ENCODE measurements at regions not wholly inside any gene's neighbourhood (a gene's known extent, or its start where the extent isn't known, plus 50 kb on each side); places are given as distances from the start of the nearest gene placed in this dataset.

DNA sequence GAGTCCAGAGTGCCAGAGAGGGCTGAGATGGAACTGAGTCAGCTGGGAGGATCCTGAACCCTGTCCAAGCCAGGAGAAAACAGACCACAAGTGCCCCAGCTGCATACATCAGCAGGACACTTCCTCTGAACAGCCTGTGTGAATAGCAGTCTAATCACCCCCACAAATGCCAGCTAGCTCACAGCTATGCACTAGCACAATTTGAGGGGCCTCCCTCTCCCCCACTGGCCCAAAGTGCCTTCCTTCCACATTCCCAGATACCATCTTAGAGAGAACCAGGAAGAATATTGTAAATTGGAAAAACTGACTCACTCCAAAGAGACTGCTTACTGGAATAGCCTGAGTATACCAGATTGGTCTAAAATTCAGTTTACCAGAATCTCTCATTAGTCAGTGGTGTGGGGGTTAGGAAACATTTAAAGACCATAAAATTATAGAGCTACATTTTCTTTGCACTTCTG lies 292.6 kb upstream of the KLF3 start:
- Histone ChIP-seq H3K4me1 (peaks cover 0 to 52% (median 2%) of the 10 kb centered on the region in 10 experiments; a peak in 11 of 20 replicates), H4K20me1 (no peaks in the 10 kb centered on the region), H3K4me2 (peak overlapping the region in 2 of 11 experiments; percentile 54 to 66; a peak in 5 of 22 replicates), H3K9ac (no peak overlapping the region), H3K27me3 (no peaks in the 10 kb centered on the region), H3K36me3 (no peaks in the 10 kb centered on the region), H3K9me3 (replicated peaks in 1 of 11) (peaks cover 0 to 6% (median 0%) of the 10 kb centered on the region in 11 experiments; a peak in 2 of 22 replicates), H3K4me3 (no peak overlapping the region), H3K27ac (no peak overlapping the region)
- TF ChIP-seq Cebpa-rat (IDR thresholded peaks at IDR 0.05) = no peak

DNA sequence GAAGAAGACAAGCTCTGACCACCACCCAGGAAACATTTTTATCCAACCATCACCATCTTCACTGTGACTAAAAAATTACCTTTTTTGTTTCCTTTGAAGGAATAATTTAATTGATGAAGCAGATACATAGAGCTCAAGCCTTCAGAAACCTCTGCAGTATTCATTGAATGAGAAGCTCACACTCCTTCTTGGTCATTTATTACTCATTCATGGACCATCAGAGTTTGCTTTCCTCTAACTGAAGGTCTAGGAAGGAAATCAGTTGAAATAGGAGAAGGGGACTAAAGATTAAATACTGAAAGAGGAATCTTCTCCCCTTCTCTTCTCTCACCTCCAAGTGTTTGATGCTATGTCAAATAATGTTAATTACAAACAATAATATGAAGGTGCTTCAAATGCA lies 290.6 kb upstream of the KLF3 start:
- 0 out of 22 replicates have a peak overlapping the region, but pooled peaks of 1 of the 11 experiments have one; percentile 16 for H3K4me2 ChIP-seq
- H3K9ac ChIP-seq = no peak overlapping the region
- H4K20me1 ChIP-seq = no peaks in the 10 kb centered on the region
- H3K27me3 ChIP-seq = no peaks in the 10 kb centered on the region
- no peak overlapping the region for H3K27ac ChIP-seq
- peaks cover 0 to 34% (median 2%) of the 10 kb centered on the region in 10 experiments; a peak in 11 of 20 replicates for H3K4me1 ChIP-seq
- no peaks in the 10 kb centered on the region for H3K36me3 ChIP-seq
- TF ChIP-seq Cebpa-rat (IDR thresholded peaks at IDR 0.05) = no peak
- peaks cover 0 to 7% (median 0%) of the 10 kb centered on the region in 11 experiments; a peak in 3 of 22 replicates for H3K9me3 ChIP-seq (replicated peaks in 1 of 11)
- no peak overlapping the region for H3K4me3 ChIP-seq

DNA sequence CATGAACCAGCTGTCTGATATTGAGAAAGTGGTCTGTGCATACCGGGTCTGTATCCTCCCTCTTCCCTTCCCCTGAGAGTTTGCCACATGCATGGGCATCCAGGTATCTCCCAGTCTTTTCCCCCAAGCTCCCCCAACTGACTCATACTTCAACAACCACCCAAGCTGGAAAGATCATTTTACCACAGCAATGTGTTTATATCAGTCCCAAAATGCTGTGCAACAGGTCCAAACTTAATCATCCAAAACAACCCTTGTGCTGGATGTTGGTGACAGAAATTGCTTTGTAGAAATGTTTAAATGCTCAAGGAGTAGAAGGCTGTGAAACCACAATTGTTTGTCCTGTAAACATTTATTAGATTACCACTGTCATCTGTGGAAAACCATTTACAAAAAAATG lies 286.8 kb upstream of the KLF3 start:
- Histone ChIP-seq H3K4me2 (no peak overlapping the region), H4K20me1 (no peaks in the 10 kb centered on the region), H3K27me3 (no peaks in the 10 kb centered on the region), H3K4me1 (peaks cover 0 to 13% (median 2%) of the 10 kb centered on the region in 10 experiments; a peak in 11 of 20 replicates), H3K36me3 (no peaks in the 10 kb centered on the region), H3K9ac (no peak overlapping the region), H3K4me3 (no peak overlapping the region), H3K9me3 (replicated peaks in 1 of 11) (peaks cover 0 to 14% (median 0%) of the 10 kb centered on the region in 11 experiments; a peak in 4 of 22 replicates), H3K27ac (no peak overlapping the region)
- TF ChIP-seq Cebpa-rat (IDR thresholded peaks at IDR 0.05) = no peak

DNA sequence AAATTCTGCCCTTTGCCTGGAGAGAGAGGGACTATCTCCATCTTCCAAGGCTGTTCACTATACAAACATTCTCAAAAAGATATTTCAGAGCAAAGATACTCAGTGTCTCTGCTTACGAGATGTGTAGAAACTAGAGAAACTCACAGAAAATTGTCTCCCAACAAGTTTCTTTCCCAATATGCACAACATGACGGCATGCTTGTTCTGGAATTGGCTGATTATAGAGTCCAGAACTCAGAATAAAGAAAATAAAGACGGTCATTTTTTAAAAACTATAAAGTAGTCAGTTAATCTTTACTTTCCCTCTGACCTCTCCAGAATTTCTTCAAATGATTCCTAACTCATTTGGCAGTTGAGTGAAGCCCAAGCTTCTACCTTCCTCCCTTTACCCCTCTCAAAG lies 285.5 kb upstream of the KLF3 start:
- peaks cover 0 to 11% (median 0%) of the 10 kb centered on the region in 11 experiments; a peak in 3 of 22 replicates for H3K9me3 ChIP-seq (replicated peaks in 1 of 11)
- H3K27me3 ChIP-seq = no peaks in the 10 kb centered on the region
- no peak overlapping the region for H3K4me2 ChIP-seq
- H3K36me3 ChIP-seq = no peaks in the 10 kb centered on the region
- no peaks in the 10 kb centered on the region for H4K20me1 ChIP-seq
- no peak for TF ChIP-seq Cebpa-rat (IDR thresholded peaks at IDR 0.05)
- H3K9ac ChIP-seq = no peak overlapping the region
- H3K27ac ChIP-seq = no peak overlapping the region
- H3K4me1 ChIP-seq = peaks cover 0 to 2% (median 0%) of the 10 kb centered on the region in 10 experiments; a peak in 4 of 20 replicates
- H3K4me3 ChIP-seq = no peak overlapping the region

DNA sequence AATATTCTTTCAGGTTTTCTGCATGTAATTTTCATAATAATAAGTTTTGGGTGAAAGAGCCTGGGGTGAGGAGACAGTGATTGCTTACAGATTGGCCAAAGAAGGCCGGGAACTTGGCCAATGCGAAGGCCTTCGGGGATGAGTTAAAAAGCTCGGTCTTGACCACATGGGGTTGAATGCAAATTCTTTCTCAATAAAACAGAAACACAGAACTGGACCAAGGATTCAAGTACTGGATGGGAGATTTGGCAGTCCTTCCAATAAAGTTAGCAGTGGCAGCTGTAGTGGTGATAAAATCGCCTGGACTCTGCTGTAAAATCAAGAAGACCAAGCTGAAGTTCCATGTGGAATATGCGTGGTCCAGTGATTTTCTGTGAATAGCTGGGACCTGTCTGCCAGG lies 282.2 kb upstream of the KLF3 start:
- H3K9ac ChIP-seq = no peak overlapping the region
- no peak overlapping the region for H3K4me3 ChIP-seq
- no peaks in the 10 kb centered on the region for H3K36me3 ChIP-seq
- no peak overlapping the region for H3K27ac ChIP-seq
- no peak for TF ChIP-seq Cebpa-rat (IDR thresholded peaks at IDR 0.05)
- peaks cover 0 to 11% (median 0%) of the 10 kb centered on the region in 11 experiments; a peak in 3 of 22 replicates for H3K9me3 ChIP-seq (replicated peaks in 1 of 11)
- H3K27me3 ChIP-seq = no peaks in the 10 kb centered on the region
- H3K4me1 ChIP-seq = peaks cover 0 to 10% (median 9%) of the 10 kb centered on the region in 10 experiments; a peak in 14 of 20 replicates
- no peaks in the 10 kb centered on the region for H4K20me1 ChIP-seq
- H3K4me2 ChIP-seq = no peak overlapping the region

DNA sequence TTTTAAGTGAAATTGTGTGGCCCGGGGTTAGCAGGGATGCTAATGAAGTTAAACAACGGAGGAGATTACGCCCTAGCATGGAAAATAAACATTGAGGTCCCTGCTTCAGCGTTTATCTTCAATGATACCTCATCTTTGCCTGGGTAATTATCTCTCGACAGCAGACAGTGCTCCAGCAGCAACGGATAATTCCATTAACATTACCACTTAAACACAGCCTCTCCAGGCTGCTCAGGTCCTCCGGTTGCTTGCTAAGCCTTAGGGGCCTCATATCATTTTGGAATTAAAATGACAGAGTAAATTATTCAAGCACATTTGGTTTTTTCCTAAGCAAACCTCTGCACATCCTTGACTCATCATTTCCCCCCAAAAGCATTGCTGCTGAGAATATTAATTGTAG lies 281.5 kb upstream of the KLF3 start:
- Histone ChIP-seq H3K9me3 (replicated peaks in 1 of 11) (peaks cover 0 to 11% (median 2%) of the 10 kb centered on the region in 11 experiments; a peak in 4 of 22 replicates), H4K20me1 (no peaks in the 10 kb centered on the region), H3K27ac (no peak overlapping the region), H3K4me2 (no peak overlapping the region), H3K4me3 (no peak overlapping the region), H3K36me3 (no peaks in the 10 kb centered on the region), H3K4me1 (peaks cover 0 to 10% (median 9%) of the 10 kb centered on the region in 10 experiments; a peak in 14 of 20 replicates), H3K27me3 (no peaks in the 10 kb centered on the region), H3K9ac (no peak overlapping the region)
- no peak for TF ChIP-seq Cebpa-rat (IDR thresholded peaks at IDR 0.05)

DNA sequence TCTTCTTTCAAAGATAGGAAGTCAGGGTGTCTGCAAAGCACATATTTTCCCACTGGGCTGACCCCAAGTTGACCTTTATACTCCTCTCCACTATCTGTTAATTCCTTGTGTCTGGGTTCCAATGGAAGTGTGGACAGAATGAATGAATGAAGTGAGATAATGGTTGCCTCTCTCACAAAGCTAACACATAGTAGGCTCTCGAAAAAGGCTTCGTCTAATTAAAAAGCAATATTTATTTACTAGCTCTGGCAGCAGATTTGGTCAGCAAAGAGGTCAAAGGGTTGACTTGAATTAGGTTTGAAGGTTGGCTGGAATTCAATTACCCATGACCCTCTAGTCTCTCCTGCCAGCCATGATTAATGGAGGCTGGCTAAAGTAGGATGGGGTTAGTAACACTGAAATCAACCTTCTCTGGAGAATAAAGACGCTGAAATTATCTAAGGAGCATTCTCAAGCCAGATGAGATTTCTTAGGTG lies 280.3 kb upstream of the KLF3 start:
- Histone ChIP-seq H3K27ac (no peak overlapping the region), H3K36me3 (no peaks in the 10 kb centered on the region), H3K9ac (no peak overlapping the region), H3K27me3 (no peaks in the 10 kb centered on the region), H4K20me1 (no peaks in the 10 kb centered on the region), H3K4me2 (no peak overlapping the region), H3K9me3 (replicated peaks in 1 of 11) (peaks cover 4 to 18% (median 10%) of the 10 kb centered on the region in 11 experiments; a peak in 16 of 22 replicates), H3K4me3 (no peak overlapping the region), H3K4me1 (peaks cover 0 to 10% (median 9%) of the 10 kb centered on the region in 10 experiments; a peak in 14 of 20 replicates)
- TF ChIP-seq Cebpa-rat (IDR thresholded peaks at IDR 0.05) = no peak

DNA sequence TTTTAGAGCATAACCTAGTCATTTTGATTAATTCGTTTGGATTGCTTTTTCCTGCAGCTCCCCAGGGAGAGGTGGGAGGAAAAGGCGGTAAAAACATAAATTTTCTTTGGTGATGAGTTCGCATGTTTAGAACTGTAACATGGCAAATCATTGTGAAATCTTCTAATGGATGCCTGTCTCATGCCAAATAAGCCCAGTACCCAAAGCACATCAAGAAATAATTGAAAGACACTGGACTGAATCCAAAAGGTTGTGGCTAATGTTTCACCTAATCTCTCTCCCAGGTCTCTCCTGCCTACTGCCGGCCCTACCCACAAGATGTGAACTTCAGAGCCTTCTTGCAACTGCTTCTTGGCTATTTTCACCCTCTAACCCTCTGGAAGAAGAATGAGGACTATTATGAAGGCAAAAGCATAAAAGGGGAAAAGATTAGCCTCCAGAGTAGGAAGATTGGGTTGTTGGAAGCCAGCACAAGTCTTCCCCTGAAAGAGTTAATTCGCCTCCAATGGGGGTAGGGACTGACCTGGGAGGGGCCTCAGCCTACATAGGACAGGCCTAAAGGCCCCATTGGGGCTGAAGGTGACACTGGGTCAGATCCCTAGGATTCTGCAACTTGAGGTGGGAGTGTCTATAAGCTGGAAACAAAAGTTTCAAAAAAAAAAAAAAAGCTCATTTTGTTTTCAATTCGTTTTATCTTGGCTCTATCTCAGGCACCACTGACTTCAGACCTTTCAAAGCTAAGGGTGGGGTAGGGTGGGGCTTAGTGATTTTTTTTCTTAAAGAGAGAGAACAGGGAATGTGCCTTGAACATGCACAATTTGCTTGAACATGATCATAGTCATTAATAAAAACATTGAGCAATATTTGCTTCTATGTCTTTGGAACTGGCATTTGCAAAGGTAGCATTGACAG lies 278.6 kb upstream of the KLF3 start:
- peaks cover 0 to 10% (median 9%) of the 10 kb centered on the region in 10 experiments; a peak in 14 of 20 replicates for H3K4me1 ChIP-seq
- H3K4me2 ChIP-seq = peak overlapping the region in 9 of 11 experiments; percentile 24 to 73 (median 55); a peak in 17 of 22 replicates
- H3K27ac ChIP-seq = no peak overlapping the region
- H3K4me3 ChIP-seq = no peak overlapping the region
- H3K9me3 ChIP-seq (replicated peaks in 1 of 11) = peaks cover 20 to 29% (median 27%) of the 10 kb centered on the region in 11 experiments
- no peaks in the 10 kb centered on the region for H3K27me3 ChIP-seq
- no peaks in the 10 kb centered on the region for H3K36me3 ChIP-seq
- H4K20me1 ChIP-seq = no peaks in the 10 kb centered on the region
- H3K9ac ChIP-seq = no peak overlapping the region
- no peak for TF ChIP-seq Cebpa-rat (IDR thresholded peaks at IDR 0.05)

DNA sequence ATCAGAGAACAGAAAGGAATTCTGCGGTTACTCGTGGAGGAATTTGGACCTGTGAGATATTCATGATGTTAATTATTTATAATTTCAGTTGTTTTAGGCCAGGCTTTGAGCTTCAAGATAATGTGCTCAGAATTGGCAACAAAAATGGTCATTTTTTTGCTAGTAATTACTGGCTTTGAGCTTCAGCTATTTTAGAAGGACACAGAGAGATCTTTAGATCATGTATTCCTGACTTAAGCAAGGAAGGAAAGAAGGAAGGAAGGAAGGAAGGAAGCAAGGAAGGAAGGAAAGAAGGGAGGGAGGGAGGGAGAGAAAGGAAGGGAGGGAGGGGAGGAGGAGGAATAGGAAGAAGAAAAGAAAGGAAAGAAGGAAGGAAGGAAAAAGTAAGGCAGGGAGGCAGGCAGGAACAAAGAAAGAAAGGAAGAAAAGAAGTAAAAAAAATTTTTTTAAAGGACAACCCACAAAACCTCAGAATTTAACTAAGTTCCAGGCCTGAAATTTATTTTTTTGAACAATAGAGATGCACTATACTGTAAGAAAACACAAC lies 277.9 kb upstream of the KLF3 start:
- no peak overlapping the region for H3K4me3 ChIP-seq
- TF ChIP-seq Cebpa-rat (IDR thresholded peaks at IDR 0.05) = no peak
- H3K9ac ChIP-seq = no peak overlapping the region
- no peak overlapping the region for H3K27ac ChIP-seq
- H3K4me2 ChIP-seq = no peak overlapping the region
- H3K27me3 ChIP-seq = no peaks in the 10 kb centered on the region
- no peaks in the 10 kb centered on the region for H4K20me1 ChIP-seq
- H3K4me1 ChIP-seq = peaks cover 0 to 10% (median 9%) of the 10 kb centered on the region in 10 experiments; a peak in 14 of 20 replicates
- 0 out of 22 replicates have a peak, but pooled peaks cover 0 to 3% (median 0%) of the 10 kb centered on the region in 11 experiments for H3K36me3 ChIP-seq
- H3K9me3 ChIP-seq (replicated peaks in 1 of 11) = peaks cover 27 to 36% (median 34%) of the 10 kb centered on the region in 11 experiments
